ENCODE measurements at regions not wholly inside any gene's neighbourhood (a gene's known extent, or its start where the extent isn't known, plus 50 kb on each side); places are given as distances from the start of the nearest gene placed in this dataset.

DNA sequence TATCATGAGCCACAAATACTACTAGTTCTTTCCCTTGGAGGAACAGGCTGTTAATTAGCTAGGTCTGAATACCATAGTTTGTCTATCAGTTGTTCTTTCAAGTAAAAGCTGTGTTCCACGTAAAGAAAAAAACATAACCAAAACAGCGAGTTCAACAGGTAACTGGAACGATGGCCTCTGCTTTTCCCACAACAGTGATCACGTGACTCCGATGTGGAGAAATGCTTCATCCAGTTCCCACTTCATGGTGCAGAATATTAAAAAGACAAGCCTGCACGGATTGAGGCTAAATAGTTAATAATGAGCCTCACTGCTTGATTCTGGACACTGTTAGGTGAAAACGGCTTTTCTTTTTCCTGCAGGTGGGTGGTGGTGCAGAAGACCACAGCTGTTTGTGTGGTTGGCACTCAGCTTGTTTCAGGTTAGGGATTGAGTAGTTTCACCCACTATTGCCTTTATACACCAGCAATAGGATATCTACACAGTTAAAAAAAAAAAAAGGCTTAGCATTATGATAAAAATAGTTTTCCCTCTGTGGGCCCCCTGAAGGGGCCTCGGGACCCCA, 88.1 kb downstream of the DACT2 start:
- TF ChIP-seq TARDBP (IDR thresholded peaks at IDR 0.05) (no peak), NFRKB (IDR thresholded peaks at IDR 0.05) (no peak), SP1 (IDR thresholded peaks at IDR 0.05) (no peak), ZNF384 (IDR thresholded peaks at IDR 0.05) (no peak), ELF4 (IDR thresholded peaks at IDR 0.05) (no peak), ARNT (IDR thresholded peaks at IDR 0.05) (no peak), FOXA1 (IDR thresholded peaks at IDR 0.05) (no peak), CTBP1 (IDR thresholded peaks at IDR 0.05; ENCODE audit: borderline replicate concordance) (no peak), BHLHE40 (IDR thresholded peaks at IDR 0.05; ENCODE audit: borderline replicate concordance) (no peak), FOXK2 (IDR thresholded peaks at IDR 0.05) (no peak), HDGF (IDR thresholded peaks at IDR 0.05; ENCODE audit: borderline replicate concordance) (no peak), FOXM1 (IDR thresholded peaks at IDR 0.05; ENCODE audit: borderline replicate concordance) (no peak)
- TF ChIP-seq, protein P1, sequence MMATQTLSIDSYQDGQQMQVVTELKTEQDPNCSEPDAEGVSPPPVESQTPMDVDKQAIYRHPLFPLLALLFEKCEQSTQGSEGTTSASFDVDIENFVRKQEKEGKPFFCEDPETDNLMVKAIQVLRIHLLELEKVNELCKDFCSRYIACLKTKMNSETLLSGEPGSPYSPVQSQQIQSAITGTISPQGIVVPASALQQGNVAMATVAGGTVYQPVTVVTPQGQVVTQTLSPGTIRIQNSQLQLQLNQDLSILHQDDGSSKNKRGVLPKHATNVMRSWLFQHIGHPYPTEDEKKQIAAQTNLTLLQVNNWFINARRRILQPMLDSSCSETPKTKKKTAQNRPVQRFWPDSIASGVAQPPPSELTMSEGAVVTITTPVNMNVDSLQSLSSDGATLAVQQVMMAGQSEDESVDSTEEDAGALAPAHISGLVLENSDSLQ (IDR thresholded peaks at IDR 0.05), result no peak
